Gastrocnemius medialis (tissue), 4 donors: ENCODE measurements at regions not wholly inside any gene's neighbourhood (a gene's known extent, or its start where the extent isn't known, plus 50 kb on each side); places are given as distances from the start of the nearest gene placed in this dataset.

ENCODE experiments used
- ATAC-seq, 2 donors: fragments of 150-250 bp; one replicate each; pipeline ENCODE4 v1.9.1; 2016
- DNase-seq, 2 donors: peaks; one replicate each; pipeline ENCODE4 v3.0.0-alpha.2; 2019
- H3K27ac ChIP-seq, 4 donors: fragments of 200-600 bp; sonication (generic); 1 replicate in 1 of 4; 2 replicates in 3 of 4; pipeline ENCODE4 v1.5.1; 2016 to 2018; ENCODE audit warnings: mild to moderate bottlenecking in 2 of 4, moderate library complexity in 1 of 4
- H3K27me3 ChIP-seq, 3 donors: fragments of 200-600 bp; sonication (generic) in 2 of 3; 1 replicate in 1 of 3; 2 replicates in 2 of 3; pipeline versions ENCODE4 v1.5.1 to v1.6.0; 2016 to 2019; ENCODE audit warnings: mild to moderate bottlenecking in 1 of 3, moderate library complexity in 1 of 3
- H3K36me3 ChIP-seq, 2 donors: fragments of 200-600 bp; sonication (generic) in 1 of 2; one replicate each; pipeline ENCODE4 v1.5.1; 2017 to 2018
- H3K4me1 ChIP-seq, 2 donors: fragments of 200-600 bp; sonication (generic) in 1 of 2; one replicate each; pipeline ENCODE4 v1.5.1; 2016 to 2017; ENCODE audit warnings: mild to moderate bottlenecking in 2 of 2
- H3K4me3 ChIP-seq, 4 donors: fragments of 200-600 bp; sonication (generic) in 3 of 4; 1 replicate in 1 of 4; 2 replicates in 3 of 4; pipeline ENCODE4 v1.5.1; 2016 to 2019; ENCODE audit warnings: mild to moderate bottlenecking in 2 of 4
- H3K9me3 ChIP-seq, 3 donors: fragments of 200-600 bp; sonication (generic) in 2 of 3; 1 replicate in 1 of 3; 2 replicates in 2 of 3; pipeline ENCODE4 v1.5.1; 2016 to 2019
- CTCF ChIP-seq, 5 experiments: fragments of 450-650 bp in 3 of 5; fragments of 200-600 bp in 2 of 5; sonication (generic) in 2 of 5; IDR thresholded peaks in 4 of 5; conservative IDR thresholded peaks in 1 of 5; 1 replicate in 4 of 5; 2 replicates in 1 of 5; pipeline ENCODE4 v1.5.1; 2016 to 2019; ENCODE audit warnings: antibody characterized with exemption in 5 of 5, mild to moderate bottlenecking in 3 of 5, moderate library complexity in 3 of 5
- POLR2A ChIP-seq, 2 donors: fragments of 450-650 bp; IDR thresholded peaks; one replicate each; pipeline ENCODE4 v1.6.1; 2017; ENCODE audit warnings: antibody characterized with exemption in 2 of 2, mild to moderate bottlenecking in 2 of 2, moderate library complexity in 2 of 2
- in situ Hi-C, 4 donors: fragments of 200-750 bp; cut with MboI; loops; one replicate each; pipeline versions ENCODE4 v1.15.0 to v1.8.0; 2017; ENCODE audit warnings: low sequenced_read_pairs in 4 of 4
- intact Hi-C: fragments of 100-400 bp; cut with DNase I; formaldehyde crosslinking; loops from one replicate; pipeline ENCODE4 v1.15.1; 2023; ENCODE audit warnings: low total_unique reads

GRCh38 chr22:48102581-48102980, 1340.1 kb downstream of the TBC1D22A start:
- in situ Hi-C loops: no loop called here

GRCh38 chr22:48101704-48102103, 1339.3 kb downstream of the TBC1D22A start:
- intact Hi-C loops: no loop called here
- H3K27me3 ChIP-seq: peaks cover 0 to 2% (median 0%) of the 10 kb centered on the region in 3 donors

More at GRCh38 chr22:48102581-48102980, 1340.1 kb downstream of the TBC1D22A start:
- intact Hi-C loops: no loop called here
- TF ChIP-seq CTCF (IDR thresholded peaks at IDR 0.05 in 4 of 5, conservative IDR thresholded peaks at IDR 0.05 in 1 of 5) (no peak), POLR2A (IDR thresholded peaks at IDR 0.05) (no peak)
- ATAC-seq: no peak
- Histone ChIP-seq H3K27ac (no peak overlapping the region), H3K27me3 (peaks cover 0 to 2% (median 0%) of the 10 kb centered on the region in 3 donors), H3K4me3 (no peak overlapping the region), H3K36me3 (no peaks in the 10 kb centered on the region), H3K9me3 (no peaks in the 10 kb centered on the region), H3K4me1 (no peaks in the 10 kb centered on the region)
- DNase-seq: no peak

GRCh38 chr22:48100685-48101417, 1338.4 kb downstream of the TBC1D22A start:
- Histone ChIP-seq H3K9me3 (no peaks in the 10 kb centered on the region), H3K4me1 (no peaks in the 10 kb centered on the region), H3K4me3 (no peak overlapping the region), H3K27ac (no peak overlapping the region), H3K27me3 (peaks cover 0 to 2% (median 0%) of the 10 kb centered on the region in 3 donors), H3K36me3 (no peaks in the 10 kb centered on the region)
- ATAC-seq (no peak), DNase-seq (no peak)
- no peak for TF ChIP-seq POLR2A (IDR thresholded peaks at IDR 0.05)
- no peak for TF ChIP-seq CTCF (IDR thresholded peaks at IDR 0.05 in 4 of 5, conservative IDR thresholded peaks at IDR 0.05 in 1 of 5)
- intact Hi-C loops: no loop called here
- in situ Hi-C loops: no loop called here

More at GRCh38 chr22:48101704-48102103, 1339.3 kb downstream of the TBC1D22A start:
- TF ChIP-seq POLR2A (IDR thresholded peaks at IDR 0.05) (no peak), CTCF (IDR thresholded peaks at IDR 0.05 in 4 of 5, conservative IDR thresholded peaks at IDR 0.05 in 1 of 5) (no peak)
- in situ Hi-C loops: no loop called here
- DNase-seq: no peak
- H3K27ac ChIP-seq: no peak overlapping the region
- H3K4me3 ChIP-seq: no peak overlapping the region
- no peaks in the 10 kb centered on the region for H3K4me1 ChIP-seq
- no peak for ATAC-seq
- no peaks in the 10 kb centered on the region for H3K36me3 ChIP-seq
- H3K9me3 ChIP-seq: no peaks in the 10 kb centered on the region

- Histone ChIP-seq H3K27me3 (peaks cover 0 to 5% (median 0%) of the 10 kb centered on the region in 3 donors), H3K4me1 (no peaks in the 10 kb centered on the region), H3K36me3 (no peaks in the 10 kb centered on the region), H3K27ac (no peak overlapping the region), H3K4me3 (no peak overlapping the region), H3K9me3 (no peaks in the 10 kb centered on the region)
- in situ Hi-C loops: no loop called here
- no peak for TF ChIP-seq POLR2A (IDR thresholded peaks at IDR 0.05)
- TF ChIP-seq CTCF (IDR thresholded peaks at IDR 0.05 in 4 of 5, conservative IDR thresholded peaks at IDR 0.05 in 1 of 5): no peak
- intact Hi-C loops: no loop called here
- ATAC-seq (no peak), DNase-seq (no peak)
Observed at GRCh38 chr22:48099671-48100070, 1337.2 kb downstream of the TBC1D22A start.
